Gastroesophageal sphincter (tissue), 4 donors: ENCODE measurements at regions not wholly inside any gene's neighbourhood (a gene's known extent, or its start where the extent isn't known, plus 50 kb on each side); places are given as distances from the start of the nearest gene placed in this dataset.
"Not testable (repeated sequence)": the region's sequence is repeated elsewhere in the genome, so short reads cannot be mapped to it uniquely, and the experiment has no call there.

Experiments used
- ATAC-seq: fragments of 150-250 bp; one replicate; pipeline ENCODE4 v1.9.1; 2016; ENCODE audit warnings: mild to moderate bottlenecking, moderate library complexity
- H3K27ac ChIP-seq, 4 donors: fragments of 200-600 bp; sonication (generic) in 3 of 4; 1 replicate in 3 of 4; 2 replicates in 1 of 4; pipeline ENCODE4 v1.5.1; 2016 to 2019
- H3K27me3 ChIP-seq: fragments of 200-600 bp; sonication (generic); one replicate; pipeline ENCODE4 v1.5.1; 2019
- H3K36me3 ChIP-seq, 2 donors: fragments of 200-600 bp; sonication (generic); one replicate each; pipeline ENCODE4 v1.5.1; 2019; ENCODE audit warnings: control low read depth in 1 of 2
- H3K4me1 ChIP-seq, 3 donors: fragments of 200-600 bp; sonication (generic); 1 replicate in 2 of 3; 2 replicates in 1 of 3; pipeline ENCODE4 v1.5.1; 2016 to 2019; ENCODE audit warnings: control low read depth in 2 of 3
- H3K4me3 ChIP-seq, 2 donors: fragments of 200-600 bp; sonication (generic); one replicate each; pipeline ENCODE4 v1.5.1; 2019; ENCODE audit warnings: mild to moderate bottlenecking in 1 of 2, moderate library complexity in 1 of 2
- H3K9me3 ChIP-seq, 3 donors: fragments of 200-600 bp; sonication (generic); one replicate each; pipeline ENCODE4 v1.5.1; 2017 to 2019; ENCODE audit warnings: control low read depth in 2 of 3
- EP300 ChIP-seq: sonication (generic); formaldehyde crosslinking; IDR thresholded peaks from one replicate; pipeline ENCODE4 v1.6.1; 2017; ENCODE audit warnings: antibody characterized with exemption, mild to moderate bottlenecking
- POLR2A ChIP-seq, 2 donors: fragments of 450-650 bp; IDR thresholded peaks; one replicate each; pipeline ENCODE4 v1.6.1; 2017; ENCODE audit warnings: antibody characterized with exemption in 2 of 2, mild to moderate bottlenecking in 2 of 2, moderate library complexity in 1 of 2
- POLR2AphosphoS5 ChIP-seq: sonication (generic); formaldehyde crosslinking; IDR thresholded peaks from one replicate; pipeline ENCODE4 v1.6.1; 2017; ENCODE audit warnings: antibody characterized with exemption
- WGBS, 2 donors: methylation state at CpG; one replicate each; pipeline ENCODE4 v1.1.5; 2018; ENCODE audit warnings: low coverage in 1 of 2; 5-methylcytosine and 5-hydroxymethylcytosine counted together
- TF ChIP-seq, protein P1 (sequence below), 4 experiments: fragments of 200-600 bp in 2 of 4; fragments of 450-650 bp in 2 of 4; sonication (generic) in 1 of 4; IDR thresholded peaks; one replicate each; pipeline ENCODE4 v1.5.1; 2017 to 2019; ENCODE audit warnings: antibody characterized with exemption in 4 of 4, mild to moderate bottlenecking in 2 of 4, moderate library complexity in 2 of 4

DNA sequence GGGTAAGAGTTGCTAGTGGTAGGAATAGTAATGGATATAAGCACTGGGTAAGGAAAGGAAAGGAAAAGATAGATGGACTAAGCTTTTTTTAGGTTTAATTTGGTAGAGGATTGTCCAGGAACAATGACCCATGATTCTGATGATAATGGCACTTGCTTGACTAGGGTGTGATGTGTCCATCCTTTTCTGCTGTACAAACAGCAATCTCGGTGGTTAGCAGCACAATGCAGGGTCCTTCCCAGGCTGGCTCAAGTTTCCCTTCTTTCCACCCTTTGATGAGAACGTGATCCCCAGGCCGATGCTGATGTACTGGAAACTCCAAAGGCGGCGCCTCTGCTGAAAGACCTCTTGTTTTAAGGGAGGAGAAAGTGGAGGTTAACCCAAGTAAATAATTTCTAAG is 105.3 kb downstream of the TMEM167A start:
- H3K27ac ChIP-seq = no peak overlapping the region
- 96 to 98% methylated on average over 5 of the region's 5 CpGs for WGBS, 2 donors
- ATAC-seq = no peak
- TF ChIP-seq POLR2A (IDR thresholded peaks at IDR 0.05) = no peak
- TF ChIP-seq, protein P1, sequence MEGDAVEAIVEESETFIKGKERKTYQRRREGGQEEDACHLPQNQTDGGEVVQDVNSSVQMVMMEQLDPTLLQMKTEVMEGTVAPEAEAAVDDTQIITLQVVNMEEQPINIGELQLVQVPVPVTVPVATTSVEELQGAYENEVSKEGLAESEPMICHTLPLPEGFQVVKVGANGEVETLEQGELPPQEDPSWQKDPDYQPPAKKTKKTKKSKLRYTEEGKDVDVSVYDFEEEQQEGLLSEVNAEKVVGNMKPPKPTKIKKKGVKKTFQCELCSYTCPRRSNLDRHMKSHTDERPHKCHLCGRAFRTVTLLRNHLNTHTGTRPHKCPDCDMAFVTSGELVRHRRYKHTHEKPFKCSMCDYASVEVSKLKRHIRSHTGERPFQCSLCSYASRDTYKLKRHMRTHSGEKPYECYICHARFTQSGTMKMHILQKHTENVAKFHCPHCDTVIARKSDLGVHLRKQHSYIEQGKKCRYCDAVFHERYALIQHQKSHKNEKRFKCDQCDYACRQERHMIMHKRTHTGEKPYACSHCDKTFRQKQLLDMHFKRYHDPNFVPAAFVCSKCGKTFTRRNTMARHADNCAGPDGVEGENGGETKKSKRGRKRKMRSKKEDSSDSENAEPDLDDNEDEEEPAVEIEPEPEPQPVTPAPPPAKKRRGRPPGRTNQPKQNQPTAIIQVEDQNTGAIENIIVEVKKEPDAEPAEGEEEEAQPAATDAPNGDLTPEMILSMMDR (IDR thresholded peaks at IDR 0.05) = no peak
- no peaks in the 10 kb centered on the region for H3K27me3 ChIP-seq
- H3K9me3 ChIP-seq = peaks cover 0 to 15% (median 0%) of the 10 kb centered on the region in 3 donors
- no peaks in the 10 kb centered on the region for H3K36me3 ChIP-seq
- H3K4me1 ChIP-seq = no peaks in the 10 kb centered on the region
- no peak overlapping the region for H3K4me3 ChIP-seq

GRCh38 chr5:82971034-82971806 is 106.0 kb downstream of the TMEM167A start:
- 82 to 96% methylated on average over 7 to 8 of the region's 10 CpGs for WGBS, 2 donors
- peaks cover 0 to 15% (median 0%) of the 10 kb centered on the region in 3 donors for H3K9me3 ChIP-seq
- not testable (repeated sequence) for H3K36me3 ChIP-seq, H3K4me1 ChIP-seq, H3K27ac ChIP-seq, ATAC-seq, H3K4me3 ChIP-seq, H3K27me3 ChIP-seq

- H3K27me3 ChIP-seq, H3K27ac ChIP-seq, H3K36me3 ChIP-seq, H3K4me1 ChIP-seq, H3K4me3 ChIP-seq, ATAC-seq, H3K9me3 ChIP-seq: not testable (repeated sequence)
- 94 to 95% methylated on average over 3 to 6 of the region's 6 CpGs for WGBS, 2 donors
These were observed 107.8 kb downstream of the TMEM167A start for GRCh38 chr5:82969221-82969976.

- Histone ChIP-seq H3K4me3 (no peak overlapping the region), H3K9me3 (no peaks in the 10 kb centered on the region), H3K27me3 (no peaks in the 10 kb centered on the region), H3K36me3 (no peaks in the 10 kb centered on the region), H3K27ac (no peak overlapping the region), H3K4me1 (no peaks in the 10 kb centered on the region)
- TF ChIP-seq POLR2A (IDR thresholded peaks at IDR 0.05) (no peak), EP300 (no peak), POLR2AphosphoS5 (no peak)
- TF ChIP-seq, protein P1 (IDR thresholded peaks at IDR 0.05) = no peak
- ATAC-seq = no peak
These were observed 110.1 kb downstream of the TMEM167A start for GRCh38 chr5:82967072-82967471.

DNA sequence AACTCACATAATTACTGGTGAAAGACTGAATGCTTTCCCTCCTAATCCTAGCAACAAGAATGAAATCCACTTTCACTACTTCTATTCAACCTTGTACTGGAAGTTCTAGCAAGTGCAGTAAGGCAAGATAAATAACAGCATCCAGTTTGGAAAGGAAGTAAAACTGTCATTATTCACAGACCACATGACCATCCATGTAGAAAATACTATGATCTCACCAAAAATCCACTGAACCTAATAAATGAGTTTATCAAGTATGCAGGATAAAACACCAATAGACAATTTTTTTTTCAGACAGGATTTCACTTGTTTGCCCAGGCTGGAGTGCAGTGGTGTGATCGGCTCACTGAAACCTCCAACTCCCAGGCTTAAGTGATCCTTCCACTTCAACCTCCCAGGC is 117.7 kb downstream of the TMEM167A start:
- H3K27ac ChIP-seq = no peak overlapping the region
- H3K27me3 ChIP-seq = no peaks in the 10 kb centered on the region
- no peak for TF ChIP-seq POLR2A (IDR thresholded peaks at IDR 0.05)
- TF ChIP-seq, protein P1 (IDR thresholded peaks at IDR 0.05) = no peak
- TF ChIP-seq POLR2AphosphoS5 = no peak
- TF ChIP-seq EP300 = no peak
- H3K4me1 ChIP-seq = no peaks in the 10 kb centered on the region
- peaks cover 0 to 10% (median 0%) of the 10 kb centered on the region in 3 donors for H3K9me3 ChIP-seq
- no peak overlapping the region for H3K4me3 ChIP-seq
- ATAC-seq = no peak
- H3K36me3 ChIP-seq = no peaks in the 10 kb centered on the region
- 71 to 83% methylated on average over 1 of the region's 1 CpG for WGBS, 2 donors

GRCh38 chr5:82956600-82956999 is 120.6 kb downstream of the TMEM167A start:
- Histone ChIP-seq H3K27me3 (no peaks in the 10 kb centered on the region), H3K36me3 (no peaks in the 10 kb centered on the region), H3K27ac (no peak overlapping the region), H3K9me3 (peaks cover 0 to 10% (median 0%) of the 10 kb centered on the region in 3 donors), H3K4me3 (no peak overlapping the region), H3K4me1 (no peaks in the 10 kb centered on the region)
- no peak for ATAC-seq
- TF ChIP-seq POLR2AphosphoS5 (no peak), EP300 (no peak)
- TF ChIP-seq, protein P1 (IDR thresholded peaks at IDR 0.05) = no peak
